ENCODE measurements at regions not wholly inside any gene's neighbourhood (a gene's known extent, or its start where the extent isn't known, plus 50 kb on each side); places are given as distances from the start of the nearest gene placed in this dataset.

DNA sequence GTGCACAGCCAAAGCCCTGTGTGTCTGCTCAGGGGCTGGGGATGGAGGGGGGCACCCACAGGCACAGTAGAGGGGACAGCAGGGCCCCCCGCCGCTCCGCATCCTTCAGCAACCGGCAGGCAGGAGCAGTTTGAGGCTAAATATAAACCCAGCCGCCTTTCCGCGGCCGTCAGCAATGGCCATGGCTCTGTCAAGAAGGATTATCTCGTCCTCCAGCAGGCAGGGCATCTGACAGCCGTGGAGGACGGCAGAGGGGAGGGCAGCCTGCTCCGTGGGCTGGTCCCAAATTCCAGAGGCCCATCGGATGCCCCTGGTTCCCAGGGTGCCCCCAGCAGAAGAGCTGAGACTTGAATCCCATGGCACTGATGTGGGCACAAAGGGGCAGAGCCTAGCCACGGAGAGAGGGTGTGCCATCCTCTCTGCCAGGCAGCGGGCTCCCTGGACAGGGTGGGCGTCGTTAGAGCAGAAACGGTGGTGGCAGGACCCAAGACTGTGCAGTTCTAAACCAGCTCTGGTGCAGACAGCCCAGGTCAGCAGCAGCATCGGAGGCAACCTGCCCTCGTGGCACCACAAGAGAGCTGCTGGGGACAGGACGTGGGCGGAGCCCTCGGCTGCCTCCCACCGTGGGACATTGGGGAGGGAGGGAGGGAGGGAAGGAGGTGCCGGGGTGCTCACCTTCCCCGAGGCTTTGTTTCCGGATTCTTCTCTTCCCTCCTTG lies 198.8 kb upstream of the CIBAR2 start:
- peaks cover 0 to 100% (median 82%) of the 10 kb centered on the region in 4 donors for H3K4me1 ChIP-seq

GRCh38 chr16:85311741-85312140 lies 199.5 kb upstream of the CIBAR2 start:
- H3K36me3 ChIP-seq: no peaks in the 10 kb centered on the region
- no peaks in the 10 kb centered on the region for H3K27me3 ChIP-seq
- TF ChIP-seq EP300 (IDR thresholded peaks at IDR 0.05): no peak
- no peak for TF ChIP-seq CTCF (IDR thresholded peaks at IDR 0.05)
- TF ChIP-seq POLR2A (IDR thresholded peaks at IDR 0.05): no peak
- 77% methylated on average over 10 to 14 of the region's 14 CpGs for WGBS, 2 donors
- H3K9me3 ChIP-seq: no peaks in the 10 kb centered on the region
- no peak for DNase-seq (ENCODE audit: low spot score in 2 of 2)
- H3K4me1 ChIP-seq: peaks cover 0 to 100% (median 78%) of the 10 kb centered on the region in 4 donors
- H3K4me3 ChIP-seq: no peak overlapping the region
- peak overlapping the region; percentile 28 to 89 (median 77) for H3K27ac ChIP-seq

More for the DNA sequence above, 198.8 kb upstream of the CIBAR2 start:
- no peaks in the 10 kb centered on the region for H3K9me3 ChIP-seq
- H3K27me3 ChIP-seq: no peaks in the 10 kb centered on the region
- peak overlapping the region in 1 of 4 donors; percentile 8 for H3K4me3 ChIP-seq
- WGBS, 2 donors: 46 to 67% methylated on average over 22 to 27 of the region's 27 CpGs
- no peak for DNase-seq (ENCODE audit: low spot score in 2 of 2)
- H3K27ac ChIP-seq: peak overlapping the region; percentile 72 to 89 (median 80)
- no peaks in the 10 kb centered on the region for H3K36me3 ChIP-seq
- no peak for TF ChIP-seq POLR2A (IDR thresholded peaks at IDR 0.05)
- TF ChIP-seq CTCF (IDR thresholded peaks at IDR 0.05): no peak
- no peak for TF ChIP-seq EP300 (IDR thresholded peaks at IDR 0.05)

DNA sequence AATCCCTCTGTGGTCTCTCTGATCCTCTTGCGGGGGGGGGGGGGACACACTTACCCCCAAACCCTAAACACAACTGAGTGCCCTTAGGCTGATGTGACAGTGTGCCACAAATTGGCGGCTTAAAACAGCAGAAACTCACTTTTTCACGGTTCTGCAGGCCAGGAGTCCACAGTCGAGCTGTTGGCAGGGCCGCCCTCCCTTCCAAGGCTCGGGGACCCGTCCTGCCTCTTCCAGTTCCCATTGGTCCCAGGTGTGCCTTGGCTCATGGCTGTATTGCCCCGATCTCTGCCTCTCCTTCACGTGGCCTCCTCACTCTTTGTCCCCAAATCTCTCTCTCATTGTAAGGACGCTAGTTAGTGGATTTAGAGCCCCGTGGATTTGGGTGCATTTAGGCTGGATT lies 199.9 kb upstream of the CIBAR2 start:
- no peaks in the 10 kb centered on the region for H3K36me3 ChIP-seq
- no peak for DNase-seq (ENCODE audit: low spot score in 2 of 2)
- H3K9me3 ChIP-seq: no peaks in the 10 kb centered on the region
- WGBS, 2 donors: 90 to 92% methylated on average over 11 of the region's 11 CpGs
- no peak for TF ChIP-seq POLR2A (IDR thresholded peaks at IDR 0.05)
- no peak for TF ChIP-seq EP300 (IDR thresholded peaks at IDR 0.05)
- no peak for TF ChIP-seq CTCF (IDR thresholded peaks at IDR 0.05)
- peaks cover 0 to 100% (median 74%) of the 10 kb centered on the region in 4 donors for H3K4me1 ChIP-seq
- no peaks in the 10 kb centered on the region for H3K27me3 ChIP-seq
- H3K27ac ChIP-seq: peak overlapping the region in 2 of 4 donors; percentile 82 to 89
- no peak overlapping the region for H3K4me3 ChIP-seq

- Histone ChIP-seq H3K36me3 (no peaks in the 10 kb centered on the region), H3K27me3 (no peaks in the 10 kb centered on the region), H3K4me3 (no peak overlapping the region), H3K4me1 (peaks cover 0 to 99% (median 69%) of the 10 kb centered on the region in 4 donors), H3K27ac (peak overlapping the region in 3 of 4 donors; percentile 6 to 89 (median 82)), H3K9me3 (no peaks in the 10 kb centered on the region)
- 30 to 40% methylated on average over 16 to 20 of the region's 23 CpGs for WGBS, 2 donors
- TF ChIP-seq CTCF (IDR thresholded peaks at IDR 0.05): no peak
- no peak for TF ChIP-seq EP300 (IDR thresholded peaks at IDR 0.05)
- no peak for TF ChIP-seq POLR2A (IDR thresholded peaks at IDR 0.05)
- no peak for DNase-seq (ENCODE audit: low spot score in 2 of 2)
These were observed 200.6 kb upstream of the CIBAR2 start for GRCh38 chr16:85312642-85313525.
